Keratinocyte (primary cell): ENCODE measurements at regions not wholly inside any gene's neighbourhood (a gene's known extent, or its start where the extent isn't known, plus 50 kb on each side); places are given as distances from the start of the nearest gene placed in this dataset.
"Not testable (repeated sequence)": the region's sequence is repeated elsewhere in the genome, so short reads cannot be mapped to it uniquely, and the experiment has no call there.

ENCODE experiments used
- DNase-seq: peaks from one replicate; pipeline ENCODE4 v3.0.0-alpha.2; 2011; ENCODE audit warnings: low read depth, missing footprints, low spot score
- FAIRE-seq: peaks from 2 replicates; lab custom pipeline; 2011; peaks lifted over from hg19 to GRCh38; lab: Jason Lieb, UNC
- H2AFZ ChIP-seq: 2 replicates; pipeline ENCODE4 v1.6.0; 2012; ENCODE audit warnings: low read length, control low read depth, inconsistent platforms; ENCODE audit not compliant: control insufficient read depth
- H3K27ac ChIP-seq: 2 replicates; pipeline ENCODE4 v1.5.1; 2011; ENCODE audit warnings: low read length; ENCODE audit not compliant: control insufficient read depth, insufficient read depth
- H3K27me3 ChIP-seq: 3 replicates; pipeline ENCODE4 v1.6.0; 2011; ENCODE audit warnings: low read length; ENCODE audit not compliant: control insufficient read depth, insufficient read depth; ENCODE audit errors: extremely low read depth
- H3K36me3 ChIP-seq, 2 experiments: 2 replicates in 1 of 2; 3 replicates in 1 of 2; pipeline ENCODE4 v1.5.1; 2011; ENCODE audit warnings: low read length in 2 of 2, mild to moderate bottlenecking in 1 of 2; ENCODE audit not compliant: control insufficient read depth in 2 of 2, insufficient read depth in 2 of 2; ENCODE audit errors: extremely low read depth in 1 of 2
- H3K4me1 ChIP-seq: 3 replicates; pipeline ENCODE4 v1.5.1; 2011; ENCODE audit warnings: low read length; ENCODE audit not compliant: control insufficient read depth, insufficient read depth; ENCODE audit errors: extremely low read depth
- H3K4me2 ChIP-seq: 3 replicates; pipeline ENCODE4 v1.6.0; 2011; ENCODE audit warnings: low read depth, low read length; ENCODE audit not compliant: control insufficient read depth, insufficient read depth; ENCODE audit errors: extremely low read depth
- H3K4me3 ChIP-seq, 3 experiments: fragments of 200-600 bp in 1 of 3; sonication (generic) in 1 of 3; 2 replicates in 2 of 3; 3 replicates in 1 of 3; pipeline ENCODE4 v1.5.1; 2011 to 2016; ENCODE audit warnings: low read length in 3 of 3, mild to moderate bottlenecking in 3 of 3, control low read depth in 2 of 3, inconsistent platforms in 1 of 3, low read depth in 1 of 3, mixed read lengths in 1 of 3, mixed run types in 1 of 3, moderate library complexity in 1 of 3; ENCODE audit not compliant: control insufficient read depth in 2 of 3, insufficient read depth in 2 of 3; ENCODE audit errors: extremely low read depth in 1 of 3
- H3K79me2 ChIP-seq: 2 replicates; pipeline ENCODE4 v1.6.0; 2012; ENCODE audit warnings: low read length; ENCODE audit not compliant: control insufficient read depth, insufficient read depth
- H3K9ac ChIP-seq: 3 replicates; pipeline ENCODE4 v1.6.0; 2011; ENCODE audit warnings: low read length; ENCODE audit not compliant: control insufficient read depth, insufficient read depth; ENCODE audit errors: extremely low read depth
- H3K9me1 ChIP-seq: 3 replicates; pipeline ENCODE4 v1.6.0; 2011; ENCODE audit warnings: low read length; ENCODE audit not compliant: control insufficient read depth, insufficient read depth; ENCODE audit errors: extremely low read depth
- H3K9me3 ChIP-seq: 2 replicates; pipeline ENCODE4 v1.5.1; 2012; ENCODE audit warnings: low read depth, low read length; ENCODE audit not compliant: control insufficient read depth
- H4K20me1 ChIP-seq: 3 replicates; pipeline ENCODE4 v1.6.0; 2011; ENCODE audit warnings: low read length; ENCODE audit not compliant: control insufficient read depth, insufficient read depth; ENCODE audit errors: extremely low read depth
- EZH2 ChIP-seq: IDR thresholded peaks from one replicate; pipeline ENCODE4 v1.6.1; 2012; ENCODE audit warnings: inconsistent platforms, mild to moderate bottlenecking, low read length, moderate library complexity
- dilution Hi-C: fragments of 300-500 bp; cut with MboI; formaldehyde crosslinking; loops from one replicate; pipeline ENCODE4 v1.7.0; 2020; ENCODE audit warnings: low sequenced_read_pairs; ENCODE audit not compliant: extremely low pct_ligation_motif_present
- TF ChIP-seq, protein P1 (sequence below), 3 experiments: IDR thresholded peaks in 1 of 3; conservative IDR thresholded peaks in 1 of 3; optimal IDR thresholded peaks in 1 of 3; 2 replicates in 2 of 3; 3 replicates in 1 of 3; pipeline versions ENCODE3 to v1.5.1; 2011; ENCODE audit warnings: low read length in 3 of 3, mild to moderate bottlenecking in 3 of 3, moderate library complexity in 2 of 3, control low read depth in 1 of 3, inconsistent platforms in 1 of 3; ENCODE audit not compliant: insufficient read depth in 2 of 3; ENCODE audit errors: extremely low read depth in 1 of 3

DNA sequence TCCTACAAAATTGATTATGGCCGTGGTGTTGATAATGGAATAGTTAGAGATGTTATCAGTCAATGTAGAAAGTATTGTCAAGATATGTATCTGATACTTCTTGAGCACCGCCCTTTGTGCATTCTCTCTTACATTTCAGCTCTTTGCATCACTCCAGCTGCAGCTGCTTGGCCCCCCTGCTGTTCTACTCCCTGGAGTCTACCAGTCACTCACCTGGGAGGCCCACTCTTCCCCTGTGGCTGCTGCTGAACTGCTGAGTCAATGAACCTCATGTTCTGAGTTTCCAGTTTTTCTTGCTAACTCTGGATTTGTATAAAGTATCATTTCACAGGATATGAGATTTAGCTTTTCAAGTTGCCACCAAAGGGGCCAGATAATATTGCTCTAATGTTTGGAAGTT is 312.8 kb upstream of the SLC16A7 start:
- Histone ChIP-seq H4K20me1 (no peaks in the 10 kb centered on the region), H3K27me3 (no peaks in the 10 kb centered on the region), H2AFZ (no peak overlapping the region), H3K4me3 (no peak overlapping the region), H3K36me3 (no peaks in the 10 kb centered on the region), H3K9me1 (no peaks in the 10 kb centered on the region), H3K27ac (no peak overlapping the region), H3K4me2 (no peak overlapping the region), H3K9ac (no peak overlapping the region), H3K4me1 (no peaks in the 10 kb centered on the region), H3K79me2 (no peaks in the 10 kb centered on the region), H3K9me3 (no peaks in the 10 kb centered on the region)
- no peak for DNase-seq
- no peak for FAIRE-seq
- dilution Hi-C loops: no loop called here
- TF ChIP-seq, protein P1, sequence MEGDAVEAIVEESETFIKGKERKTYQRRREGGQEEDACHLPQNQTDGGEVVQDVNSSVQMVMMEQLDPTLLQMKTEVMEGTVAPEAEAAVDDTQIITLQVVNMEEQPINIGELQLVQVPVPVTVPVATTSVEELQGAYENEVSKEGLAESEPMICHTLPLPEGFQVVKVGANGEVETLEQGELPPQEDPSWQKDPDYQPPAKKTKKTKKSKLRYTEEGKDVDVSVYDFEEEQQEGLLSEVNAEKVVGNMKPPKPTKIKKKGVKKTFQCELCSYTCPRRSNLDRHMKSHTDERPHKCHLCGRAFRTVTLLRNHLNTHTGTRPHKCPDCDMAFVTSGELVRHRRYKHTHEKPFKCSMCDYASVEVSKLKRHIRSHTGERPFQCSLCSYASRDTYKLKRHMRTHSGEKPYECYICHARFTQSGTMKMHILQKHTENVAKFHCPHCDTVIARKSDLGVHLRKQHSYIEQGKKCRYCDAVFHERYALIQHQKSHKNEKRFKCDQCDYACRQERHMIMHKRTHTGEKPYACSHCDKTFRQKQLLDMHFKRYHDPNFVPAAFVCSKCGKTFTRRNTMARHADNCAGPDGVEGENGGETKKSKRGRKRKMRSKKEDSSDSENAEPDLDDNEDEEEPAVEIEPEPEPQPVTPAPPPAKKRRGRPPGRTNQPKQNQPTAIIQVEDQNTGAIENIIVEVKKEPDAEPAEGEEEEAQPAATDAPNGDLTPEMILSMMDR (optimal IDR thresholded peaks at IDR 0.05 in 1 of 3, IDR thresholded peaks at IDR 0.05 in 1 of 3, conservative IDR thresholded peaks at IDR 0.05 in 1 of 3; ENCODE audit: extremely low read depth in 1 of 3, insufficient read depth in 2 of 3, low read length in 3 of 3): no peak
- no peak for TF ChIP-seq EZH2

DNA sequence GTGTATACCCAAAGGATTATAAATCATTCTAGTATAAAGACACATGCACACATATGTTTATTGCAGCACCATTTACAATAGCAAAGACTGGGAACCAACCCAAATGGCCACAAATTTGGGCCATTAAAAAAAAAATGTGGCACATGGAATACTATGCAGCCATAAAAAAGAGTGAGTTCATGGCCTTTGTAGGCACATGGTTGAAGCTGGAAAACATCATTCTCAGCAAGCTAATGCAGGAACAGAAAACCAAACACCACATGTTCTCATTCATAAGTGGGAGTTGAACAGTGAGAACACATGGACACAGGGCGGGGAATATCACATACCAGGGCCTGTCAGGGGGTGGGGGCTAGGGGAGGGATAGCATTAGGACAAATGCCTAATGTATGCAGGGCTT is 322.3 kb upstream of the SLC16A7 start:
- FAIRE-seq, H4K20me1 ChIP-seq, H3K36me3 ChIP-seq, H3K9ac ChIP-seq, H3K4me1 ChIP-seq, DNase-seq, H3K4me2 ChIP-seq, H3K79me2 ChIP-seq, H3K27ac ChIP-seq, H3K27me3 ChIP-seq, H2AFZ ChIP-seq, dilution Hi-C loops, H3K4me3 ChIP-seq, H3K9me3 ChIP-seq, H3K9me1 ChIP-seq: not testable (repeated sequence)

DNA sequence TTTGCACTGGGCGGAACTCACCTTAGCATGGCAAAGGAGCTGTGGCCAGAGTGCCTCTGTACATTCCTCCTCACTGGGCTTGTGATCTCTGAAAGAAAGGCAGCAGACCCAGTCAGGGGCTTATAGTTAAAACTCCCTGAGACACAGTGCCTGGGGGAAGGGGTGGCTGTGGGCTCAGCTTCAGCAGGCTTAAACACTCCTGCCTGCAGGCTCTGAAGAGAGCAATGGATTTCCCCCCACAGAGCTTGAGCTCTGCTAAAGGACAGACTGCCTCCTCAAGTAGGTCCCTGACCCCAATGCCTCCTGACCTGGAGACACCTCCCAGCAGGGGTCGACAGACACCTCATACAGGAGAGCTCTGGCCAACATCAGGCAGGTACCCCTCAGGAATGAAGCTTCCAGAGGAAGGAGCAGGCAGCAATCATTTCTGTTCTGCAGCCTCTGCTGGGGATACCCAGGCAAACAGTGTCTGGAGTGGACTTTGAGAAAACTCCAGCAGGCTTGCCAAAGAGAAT is 327.5 kb upstream of the SLC16A7 start:
- H3K27ac ChIP-seq: no peak overlapping the region
- no peak overlapping the region for H3K4me2 ChIP-seq
- no peak overlapping the region for H2AFZ ChIP-seq
- H3K36me3 ChIP-seq: no peaks in the 10 kb centered on the region
- no peak for TF ChIP-seq EZH2
- no peaks in the 10 kb centered on the region for H3K9me3 ChIP-seq
- no peak overlapping the region for H3K9ac ChIP-seq
- no peaks in the 10 kb centered on the region for H3K27me3 ChIP-seq
- DNase-seq (no peak), FAIRE-seq (no peak)
- no peaks in the 10 kb centered on the region for H4K20me1 ChIP-seq
- no peaks in the 10 kb centered on the region for H3K79me2 ChIP-seq
- H3K4me3 ChIP-seq: no peak overlapping the region
- H3K9me1 ChIP-seq: no peaks in the 10 kb centered on the region
- dilution Hi-C loops: no loop called here
- H3K4me1 ChIP-seq: no peaks in the 10 kb centered on the region
